ENCODE measurements at regions not wholly inside any gene's neighbourhood (a gene's known extent, or its start where the extent isn't known, plus 50 kb on each side); places are given as distances from the start of the nearest gene placed in this dataset.
"Not testable (repeated sequence)": the region's sequence is repeated elsewhere in the genome, so short reads cannot be mapped to it uniquely, and the experiment has no call there.

DNA sequence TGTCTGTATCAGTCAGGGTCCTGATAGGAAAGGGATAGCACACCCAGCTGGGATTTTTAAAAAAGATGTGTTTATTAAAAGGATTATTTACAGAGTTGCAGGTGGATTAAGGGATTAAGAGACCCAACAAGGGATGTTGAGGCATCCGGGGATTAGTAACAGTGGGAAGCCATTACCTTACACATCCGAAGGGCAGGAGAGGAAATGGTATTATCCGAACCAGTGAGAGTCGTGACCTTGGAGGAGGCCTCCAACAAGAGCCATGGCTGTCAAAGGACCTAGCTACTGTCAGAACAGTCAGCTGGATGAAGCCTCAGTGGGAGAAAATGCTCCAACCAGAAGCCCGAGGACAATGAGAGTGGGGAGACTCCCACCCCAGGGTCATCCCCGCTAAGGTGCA lies 146.3 kb upstream of the KRAS start:
- Histone ChIP-seq H2AFZ (ENCODE audit: low read length) (no peak overlapping the region), H3K27me3 (ENCODE audit: insufficient read depth, low read length, poor library complexity, severe bottlenecking) (no peaks in the 10 kb centered on the region), H3K4me3 (ENCODE audit: low read length, poor library complexity, severe bottlenecking) (no peak overlapping the region), H3F3A (ENCODE audit: low read depth) (no peaks in the 10 kb centered on the region), H3K4me1 (ENCODE audit: insufficient read depth, low read length, poor library complexity, severe bottlenecking) (no peaks in the 10 kb centered on the region), H3K79me2 (ENCODE audit: insufficient read depth, low read length) (no peaks in the 10 kb centered on the region), H3K9ac (ENCODE audit: low read depth, low read length, poor library complexity, severe bottlenecking) (no peak overlapping the region), H3K4me2 (ENCODE audit: low read depth, low read length, poor library complexity, severe bottlenecking) (no peak overlapping the region), H4K20me1 (ENCODE audit: insufficient read depth, low read length, poor library complexity, severe bottlenecking) (no peaks in the 10 kb centered on the region), H3K36me3 (ENCODE audit: insufficient read depth, low read length) (no peaks in the 10 kb centered on the region), H3K9me3 (ENCODE audit: insufficient read depth, low read depth, low read length) (peaks cover 6% of the 10 kb centered on the region; the same call in 1 of the 2 replicates), H3K9me2 (replicated peaks; ENCODE audit: low read depth, low read length) (no peaks in the 10 kb centered on the region)
- TF ChIP-seq, protein P1, sequence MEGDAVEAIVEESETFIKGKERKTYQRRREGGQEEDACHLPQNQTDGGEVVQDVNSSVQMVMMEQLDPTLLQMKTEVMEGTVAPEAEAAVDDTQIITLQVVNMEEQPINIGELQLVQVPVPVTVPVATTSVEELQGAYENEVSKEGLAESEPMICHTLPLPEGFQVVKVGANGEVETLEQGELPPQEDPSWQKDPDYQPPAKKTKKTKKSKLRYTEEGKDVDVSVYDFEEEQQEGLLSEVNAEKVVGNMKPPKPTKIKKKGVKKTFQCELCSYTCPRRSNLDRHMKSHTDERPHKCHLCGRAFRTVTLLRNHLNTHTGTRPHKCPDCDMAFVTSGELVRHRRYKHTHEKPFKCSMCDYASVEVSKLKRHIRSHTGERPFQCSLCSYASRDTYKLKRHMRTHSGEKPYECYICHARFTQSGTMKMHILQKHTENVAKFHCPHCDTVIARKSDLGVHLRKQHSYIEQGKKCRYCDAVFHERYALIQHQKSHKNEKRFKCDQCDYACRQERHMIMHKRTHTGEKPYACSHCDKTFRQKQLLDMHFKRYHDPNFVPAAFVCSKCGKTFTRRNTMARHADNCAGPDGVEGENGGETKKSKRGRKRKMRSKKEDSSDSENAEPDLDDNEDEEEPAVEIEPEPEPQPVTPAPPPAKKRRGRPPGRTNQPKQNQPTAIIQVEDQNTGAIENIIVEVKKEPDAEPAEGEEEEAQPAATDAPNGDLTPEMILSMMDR (conservative IDR thresholded peaks at IDR 0.05; ENCODE audit: low read length) = no peak
- TF ChIP-seq EZH2phosphoT487 (IDR thresholded peaks at IDR 0.05; ENCODE audit: borderline replicate concordance) = no peak

DNA sequence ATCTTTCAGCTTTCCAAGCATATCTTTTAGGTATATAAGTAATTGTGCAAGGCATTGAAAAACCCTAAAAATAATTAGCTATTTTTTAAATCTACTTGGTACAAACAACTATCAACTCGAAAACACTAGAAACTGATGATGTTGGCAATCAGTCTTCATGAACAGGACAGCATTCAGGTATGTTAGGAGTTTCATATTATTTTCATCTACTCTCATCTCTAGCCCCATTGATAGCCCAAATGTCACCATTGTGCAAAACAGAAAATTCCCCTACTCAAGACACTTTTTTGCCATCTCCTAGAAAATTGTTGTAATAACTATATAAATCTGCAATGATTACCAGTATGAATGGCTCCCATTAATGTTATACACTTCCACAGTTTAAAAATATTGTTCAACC lies 144.5 kb upstream of the KRAS start:
- H3K4me1 ChIP-seq (ENCODE audit: insufficient read depth, low read length, poor library complexity, severe bottlenecking) = no peaks in the 10 kb centered on the region
- TF ChIP-seq EZH2phosphoT487 (IDR thresholded peaks at IDR 0.05; ENCODE audit: borderline replicate concordance) = no peak
- TF ChIP-seq, protein P1 (conservative IDR thresholded peaks at IDR 0.05; ENCODE audit: low read length) = no peak
- no peaks in the 10 kb centered on the region for H3K27me3 ChIP-seq (ENCODE audit: insufficient read depth, low read length, poor library complexity, severe bottlenecking)
- H3K4me2 ChIP-seq (ENCODE audit: low read depth, low read length, poor library complexity, severe bottlenecking) = no peak overlapping the region
- no peaks in the 10 kb centered on the region for H4K20me1 ChIP-seq (ENCODE audit: insufficient read depth, low read length, poor library complexity, severe bottlenecking)
- no peaks in the 10 kb centered on the region for H3K36me3 ChIP-seq (ENCODE audit: insufficient read depth, low read length)
- H3K9ac ChIP-seq (ENCODE audit: low read depth, low read length, poor library complexity, severe bottlenecking) = no peak overlapping the region
- no peak overlapping the region for H2AFZ ChIP-seq (ENCODE audit: low read length)
- no peaks in the 10 kb centered on the region for H3K9me2 ChIP-seq (replicated peaks; ENCODE audit: low read depth, low read length)
- no peaks in the 10 kb centered on the region for H3K79me2 ChIP-seq (ENCODE audit: insufficient read depth, low read length)
- no peaks in the 10 kb centered on the region for H3F3A ChIP-seq (ENCODE audit: low read depth)
- H3K4me3 ChIP-seq (ENCODE audit: low read length, poor library complexity, severe bottlenecking) = no peak overlapping the region
- no peaks in the 10 kb centered on the region for H3K9me3 ChIP-seq (ENCODE audit: insufficient read depth, low read depth, low read length)

DNA sequence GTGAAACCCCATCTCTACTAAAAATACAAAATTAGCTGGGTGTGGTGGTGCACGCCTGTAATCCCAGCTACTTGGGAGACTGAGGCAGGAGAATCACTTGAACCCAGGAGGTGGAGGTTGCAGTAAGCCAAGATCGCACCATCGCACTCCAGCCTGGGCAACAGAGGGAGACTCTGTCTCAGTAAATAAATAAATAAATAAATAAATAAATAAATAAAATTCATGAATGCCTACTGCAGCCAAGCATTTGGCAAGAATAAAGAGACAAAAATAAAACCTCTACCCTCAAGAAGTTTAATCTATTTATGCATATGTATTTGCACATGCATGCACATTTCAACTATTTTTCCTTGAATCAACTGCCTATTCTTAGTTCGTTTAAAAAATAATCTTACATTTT lies 144.0 kb upstream of the KRAS start:
- H3K4me3 ChIP-seq (ENCODE audit: low read length, poor library complexity, severe bottlenecking); H3K4me2 ChIP-seq (ENCODE audit: low read depth, low read length, poor library complexity, severe bottlenecking); H3K9me2 ChIP-seq (replicated peaks; ENCODE audit: low read depth, low read length); H3K9ac ChIP-seq (ENCODE audit: low read depth, low read length, poor library complexity, severe bottlenecking); H4K20me1 ChIP-seq (ENCODE audit: insufficient read depth, low read length, poor library complexity, severe bottlenecking); H3K27me3 ChIP-seq (ENCODE audit: insufficient read depth, low read length, poor library complexity, severe bottlenecking); H3K9me3 ChIP-seq (ENCODE audit: insufficient read depth, low read depth, low read length); H3K4me1 ChIP-seq (ENCODE audit: insufficient read depth, low read length, poor library complexity, severe bottlenecking); H3K79me2 ChIP-seq (ENCODE audit: insufficient read depth, low read length); H2AFZ ChIP-seq (ENCODE audit: low read length); H3F3A ChIP-seq (ENCODE audit: low read depth); H3K36me3 ChIP-seq (ENCODE audit: insufficient read depth, low read length): not testable (repeated sequence)

DNA sequence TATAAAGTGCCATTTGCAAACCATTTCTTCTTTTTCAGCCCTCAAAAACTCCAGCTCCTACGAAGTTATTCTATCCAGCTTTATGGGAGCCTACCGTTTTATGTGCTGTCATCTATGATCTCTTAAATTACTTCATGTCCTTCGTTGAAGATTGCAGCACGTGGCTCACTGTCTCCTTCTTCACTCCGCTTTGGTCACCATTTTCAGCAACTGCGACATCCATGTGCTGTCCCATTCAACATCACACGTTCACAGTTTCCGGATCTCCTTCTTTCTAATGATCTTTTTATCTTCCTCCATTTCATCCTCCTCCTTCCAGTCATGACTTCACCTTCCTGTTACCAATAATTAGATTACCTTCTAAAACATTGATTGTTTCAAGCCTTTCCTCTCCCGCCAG lies 143.3 kb upstream of the KRAS start:
- no peak overlapping the region for H3K4me2 ChIP-seq (ENCODE audit: low read depth, low read length, poor library complexity, severe bottlenecking)
- no peak overlapping the region for H2AFZ ChIP-seq (ENCODE audit: low read length)
- H3K4me1 ChIP-seq (ENCODE audit: insufficient read depth, low read length, poor library complexity, severe bottlenecking) = no peaks in the 10 kb centered on the region
- no peaks in the 10 kb centered on the region for H3K36me3 ChIP-seq (ENCODE audit: insufficient read depth, low read length)
- H3K9me3 ChIP-seq (ENCODE audit: insufficient read depth, low read depth, low read length) = no peaks in the 10 kb centered on the region
- no peak overlapping the region for H3K9ac ChIP-seq (ENCODE audit: low read depth, low read length, poor library complexity, severe bottlenecking)
- no peak for TF ChIP-seq EZH2phosphoT487 (IDR thresholded peaks at IDR 0.05; ENCODE audit: borderline replicate concordance)
- TF ChIP-seq, protein P1 (conservative IDR thresholded peaks at IDR 0.05; ENCODE audit: low read length) = no peak
- H3F3A ChIP-seq (ENCODE audit: low read depth) = no peaks in the 10 kb centered on the region
- H3K9me2 ChIP-seq (replicated peaks; ENCODE audit: low read depth, low read length) = no peaks in the 10 kb centered on the region
- H3K4me3 ChIP-seq (ENCODE audit: low read length, poor library complexity, severe bottlenecking) = no peak overlapping the region
- H3K79me2 ChIP-seq (ENCODE audit: insufficient read depth, low read length) = no peaks in the 10 kb centered on the region
- no peaks in the 10 kb centered on the region for H4K20me1 ChIP-seq (ENCODE audit: insufficient read depth, low read length, poor library complexity, severe bottlenecking)
- no peaks in the 10 kb centered on the region for H3K27me3 ChIP-seq (ENCODE audit: insufficient read depth, low read length, poor library complexity, severe bottlenecking)

DNA sequence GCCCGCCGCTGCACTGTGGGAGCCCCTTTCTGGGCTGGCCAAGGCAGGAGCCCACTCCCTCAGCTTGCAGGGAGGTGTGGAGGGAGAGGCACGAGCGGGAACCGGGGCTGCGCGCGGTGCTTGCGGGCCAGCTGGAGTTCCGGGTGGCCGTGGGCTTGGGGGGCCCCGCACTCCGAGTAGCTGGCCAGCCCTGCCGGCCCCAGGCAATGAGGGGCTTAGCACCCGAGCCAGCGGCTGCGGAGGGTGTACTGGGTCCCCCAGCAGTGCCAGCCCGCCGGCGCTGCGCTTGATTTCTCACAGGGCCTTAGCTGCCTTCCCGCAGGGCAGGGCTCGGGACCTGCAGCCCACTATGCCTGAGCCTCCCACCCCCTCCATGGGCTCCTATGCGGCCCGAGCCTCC lies 140.6 kb upstream of the KRAS start:
- not testable (repeated sequence) for H3K79me2 ChIP-seq (ENCODE audit: insufficient read depth, low read length); H3K4me3 ChIP-seq (ENCODE audit: low read length, poor library complexity, severe bottlenecking); H3K4me1 ChIP-seq (ENCODE audit: insufficient read depth, low read length, poor library complexity, severe bottlenecking); H3K9me3 ChIP-seq (ENCODE audit: insufficient read depth, low read depth, low read length); H3K36me3 ChIP-seq (ENCODE audit: insufficient read depth, low read length); H2AFZ ChIP-seq (ENCODE audit: low read length); H3K4me2 ChIP-seq (ENCODE audit: low read depth, low read length, poor library complexity, severe bottlenecking); H3F3A ChIP-seq (ENCODE audit: low read depth); H3K9me2 ChIP-seq (replicated peaks; ENCODE audit: low read depth, low read length); H4K20me1 ChIP-seq (ENCODE audit: insufficient read depth, low read length, poor library complexity, severe bottlenecking); H3K9ac ChIP-seq (ENCODE audit: low read depth, low read length, poor library complexity, severe bottlenecking); H3K27me3 ChIP-seq (ENCODE audit: insufficient read depth, low read length, poor library complexity, severe bottlenecking)
